Gastrocnemius medialis (tissue), 4 donors: ENCODE measurements at regions not wholly inside any gene's neighbourhood (a gene's known extent, or its start where the extent isn't known, plus 50 kb on each side); places are given as distances from the start of the nearest gene placed in this dataset.

Experiments used
- POLR2A ChIP-seq, 2 donors: fragments of 450-650 bp; IDR thresholded peaks; one replicate each; pipeline ENCODE4 v1.6.1; 2017; ENCODE audit warnings: antibody characterized with exemption in 2 of 2, mild to moderate bottlenecking in 2 of 2, moderate library complexity in 2 of 2
- TF ChIP-seq, protein P1 (sequence below), 5 experiments: fragments of 450-650 bp in 3 of 5; fragments of 200-600 bp in 2 of 5; sonication (generic) in 2 of 5; IDR thresholded peaks in 4 of 5; conservative IDR thresholded peaks in 1 of 5; 1 replicate in 4 of 5; 2 replicates in 1 of 5; pipeline ENCODE4 v1.5.1; 2016 to 2019; ENCODE audit warnings: antibody characterized with exemption in 5 of 5, mild to moderate bottlenecking in 3 of 5, moderate library complexity in 3 of 5

DNA sequence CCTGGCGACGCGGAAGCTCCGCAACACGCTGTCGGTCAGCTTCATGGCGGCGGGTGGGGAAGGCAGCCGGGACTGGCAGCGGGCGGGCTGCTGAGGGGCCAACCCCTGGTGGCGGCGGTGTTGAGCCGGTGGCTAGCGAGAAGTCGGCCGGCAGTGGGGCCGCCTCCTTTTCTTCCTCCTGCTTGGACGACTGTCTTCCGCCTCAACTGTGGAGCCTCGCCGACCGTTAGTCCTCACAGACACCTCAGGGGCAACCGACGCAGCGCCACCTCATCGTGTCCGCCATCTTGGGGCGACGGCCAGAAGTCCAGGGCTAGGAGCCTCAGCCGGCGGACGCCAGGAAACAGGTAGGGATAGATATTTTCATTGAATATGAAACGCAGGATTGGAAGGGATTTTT lies 875.1 kb downstream of the NSUN3 start:
- TF ChIP-seq, protein P1, sequence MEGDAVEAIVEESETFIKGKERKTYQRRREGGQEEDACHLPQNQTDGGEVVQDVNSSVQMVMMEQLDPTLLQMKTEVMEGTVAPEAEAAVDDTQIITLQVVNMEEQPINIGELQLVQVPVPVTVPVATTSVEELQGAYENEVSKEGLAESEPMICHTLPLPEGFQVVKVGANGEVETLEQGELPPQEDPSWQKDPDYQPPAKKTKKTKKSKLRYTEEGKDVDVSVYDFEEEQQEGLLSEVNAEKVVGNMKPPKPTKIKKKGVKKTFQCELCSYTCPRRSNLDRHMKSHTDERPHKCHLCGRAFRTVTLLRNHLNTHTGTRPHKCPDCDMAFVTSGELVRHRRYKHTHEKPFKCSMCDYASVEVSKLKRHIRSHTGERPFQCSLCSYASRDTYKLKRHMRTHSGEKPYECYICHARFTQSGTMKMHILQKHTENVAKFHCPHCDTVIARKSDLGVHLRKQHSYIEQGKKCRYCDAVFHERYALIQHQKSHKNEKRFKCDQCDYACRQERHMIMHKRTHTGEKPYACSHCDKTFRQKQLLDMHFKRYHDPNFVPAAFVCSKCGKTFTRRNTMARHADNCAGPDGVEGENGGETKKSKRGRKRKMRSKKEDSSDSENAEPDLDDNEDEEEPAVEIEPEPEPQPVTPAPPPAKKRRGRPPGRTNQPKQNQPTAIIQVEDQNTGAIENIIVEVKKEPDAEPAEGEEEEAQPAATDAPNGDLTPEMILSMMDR (IDR thresholded peaks at IDR 0.05 in 4 of 5, conservative IDR thresholded peaks at IDR 0.05 in 1 of 5), result no peak
- TF ChIP-seq POLR2A (IDR thresholded peaks at IDR 0.05), result no peak
